Esophagus muscularis mucosa (tissue), 4 donors: ENCODE measurements at regions not wholly inside any gene's neighbourhood (a gene's known extent, or its start where the extent isn't known, plus 50 kb on each side); places are given as distances from the start of the nearest gene placed in this dataset.
A peak's percentile ranks its signal among the peaks of the same experiment; 100 is the strongest.

ENCODE experiments used
- DNase-seq: peaks from one replicate; pipeline ENCODE4 v3.0.0-alpha.2; 2017; ENCODE audit errors: extremely low spot score
- H3K27ac ChIP-seq, 4 donors: fragments of 200-600 bp; sonication (generic); replicated peaks in 1 of 4; 1 replicate in 3 of 4; 2 replicates in 1 of 4; pipeline ENCODE4 v1.5.1; 2016 to 2019; ENCODE audit warnings: mild to moderate bottlenecking in 1 of 4
- H3K27me3 ChIP-seq, 4 donors: fragments of 200-600 bp; sonication (generic); one replicate each; pipeline versions ENCODE4 v1.5.1 to v1.6.0; 2016 to 2019
- H3K36me3 ChIP-seq, 4 donors: fragments of 200-600 bp; sonication (generic); one replicate each; pipeline ENCODE4 v1.5.1; 2016 to 2019
- H3K4me1 ChIP-seq, 4 donors: fragments of 200-600 bp; sonication (generic); one replicate each; pipeline ENCODE4 v1.5.1; 2016 to 2019
- H3K4me3 ChIP-seq, 4 donors: fragments of 200-600 bp; sonication (generic); 1 replicate in 2 of 4; 2 replicates in 2 of 4; pipeline ENCODE4 v1.5.1; 2016 to 2019; ENCODE audit warnings: mild to moderate bottlenecking in 4 of 4, moderate library complexity in 1 of 4
- H3K9me3 ChIP-seq, 4 donors: fragments of 200-600 bp; sonication (generic); 1 replicate in 3 of 4; 2 replicates in 1 of 4; pipeline ENCODE4 v1.5.1; 2016 to 2019
- EP300 ChIP-seq: sonication (generic); formaldehyde crosslinking; IDR thresholded peaks from one replicate; pipeline ENCODE4 v1.6.1; 2017; ENCODE audit warnings: antibody characterized with exemption
- POLR2A ChIP-seq: fragments of 450-650 bp; IDR thresholded peaks from one replicate; pipeline ENCODE4 v1.6.1; 2017; ENCODE audit warnings: antibody characterized with exemption, moderate library complexity, mild to moderate bottlenecking, low read depth
- POLR2AphosphoS5 ChIP-seq, 2 donors: sonication (generic); formaldehyde crosslinking; IDR thresholded peaks; one replicate each; pipeline ENCODE4 v1.6.1; 2017; ENCODE audit warnings: antibody characterized with exemption in 2 of 2
- WGBS: methylation state at CpG from one replicate; pipeline ENCODE4 v1.1.5; 2018; 5-methylcytosine and 5-hydroxymethylcytosine counted together
- intact Hi-C: fragments of 100-400 bp; cut with DNase I; formaldehyde crosslinking; loops from one replicate; pipeline ENCODE4 v1.15.1; 2023
- TF ChIP-seq, protein P1 (sequence below), 3 experiments: fragments of 200-600 bp in 2 of 3; fragments of 450-650 bp in 1 of 3; sonication (generic) in 2 of 3; IDR thresholded peaks; one replicate each; pipeline ENCODE4 v1.5.1; 2017 to 2019; ENCODE audit warnings: antibody characterized with exemption in 3 of 3, mild to moderate bottlenecking in 2 of 3, moderate library complexity in 1 of 3

DNA sequence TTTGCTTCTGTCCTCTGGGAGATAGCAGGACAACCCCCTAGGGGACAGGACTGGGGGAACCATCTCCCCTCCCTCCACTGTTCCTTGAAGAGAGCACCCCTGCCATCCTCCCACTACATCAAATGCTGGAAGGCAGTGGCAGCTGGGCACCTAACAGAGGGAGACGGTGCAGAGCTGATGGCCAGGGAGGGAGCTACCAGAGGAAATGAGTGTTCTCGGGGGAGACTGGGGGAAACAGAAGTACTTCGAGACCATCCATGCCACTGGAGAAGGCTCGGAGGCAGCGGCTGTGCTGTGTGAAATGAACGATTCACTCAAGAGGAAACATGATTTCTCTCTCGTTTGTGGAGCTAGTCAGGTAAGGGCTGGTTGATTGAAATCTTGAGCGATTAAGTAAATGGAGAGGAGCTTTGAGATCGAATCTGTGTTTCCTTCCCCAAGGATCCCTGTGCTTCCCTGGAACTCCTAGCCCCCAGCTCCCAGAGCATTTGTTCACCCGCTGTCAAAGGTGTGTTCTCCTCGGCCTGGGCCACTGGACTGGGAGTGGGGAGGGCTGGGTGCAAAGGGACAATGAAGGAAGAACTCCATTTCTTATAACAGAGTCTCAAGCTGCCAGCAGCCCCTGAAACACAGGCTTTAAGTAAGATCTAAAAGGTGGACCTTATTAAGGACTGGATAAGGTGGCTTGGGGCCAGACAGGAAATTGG lies 261.3 kb upstream of the MOCS1 start:
- no peaks in the 10 kb centered on the region for H3K4me1 ChIP-seq
- intact Hi-C loops = no loop called here
- no peak overlapping the region for H3K4me3 ChIP-seq
- peaks cover 0 to 6% (median 0%) of the 10 kb centered on the region in 4 donors for H3K9me3 ChIP-seq
- no peaks in the 10 kb centered on the region for H3K27me3 ChIP-seq
- H3K36me3 ChIP-seq = no peaks in the 10 kb centered on the region
- no peak overlapping the region for H3K27ac ChIP-seq
- TF ChIP-seq POLR2AphosphoS5 (IDR thresholded peaks at IDR 0.05) (no peak), POLR2A (no peak)
- WGBS = 81% methylated on average over 11 of the region's 11 CpGs
- peak; percentile 90 for DNase-seq

DNA sequence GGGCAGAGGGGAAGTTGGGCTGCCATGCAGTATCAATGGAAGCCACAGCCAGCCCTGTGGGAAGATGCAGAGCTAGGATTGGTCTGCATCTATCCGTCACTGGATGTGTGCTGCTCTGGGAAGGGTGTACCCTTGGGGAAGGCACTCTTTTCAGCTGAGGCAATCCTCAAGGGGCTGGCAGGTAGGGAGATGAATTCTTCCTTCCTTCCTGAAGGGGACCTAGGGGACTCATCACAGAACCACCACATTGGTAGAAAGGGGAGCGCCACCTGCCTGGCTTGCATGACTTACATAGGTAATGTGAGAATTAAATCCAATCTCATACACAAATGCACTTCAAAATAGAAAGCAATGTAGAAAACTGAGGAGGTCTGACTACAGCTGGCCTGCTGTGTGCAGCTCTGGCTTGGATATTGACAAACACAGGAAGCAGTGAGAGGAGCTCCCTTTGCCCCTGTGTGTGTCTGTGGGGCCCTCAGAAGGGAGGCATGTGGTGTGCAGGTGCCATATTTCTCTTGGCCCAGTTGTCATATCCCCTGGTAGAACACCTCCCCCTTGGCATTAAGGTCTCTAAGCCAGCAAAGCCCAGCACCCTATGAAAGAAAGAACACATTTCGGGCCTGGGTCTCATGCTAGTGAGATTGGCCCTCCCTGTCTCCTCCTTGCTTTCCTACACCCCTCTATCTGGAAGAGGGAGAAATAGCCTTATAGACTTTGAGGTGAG lies 260.3 kb upstream of the MOCS1 start:
- 100% methylated on average over 3 of the region's 3 CpGs for WGBS
- Histone ChIP-seq H3K9me3 (no peaks in the 10 kb centered on the region), H3K4me3 (no peak overlapping the region), H3K36me3 (no peaks in the 10 kb centered on the region), H3K27me3 (no peaks in the 10 kb centered on the region), H3K4me1 (no peaks in the 10 kb centered on the region), H3K27ac (no peak overlapping the region)
- DNase-seq = peak; percentile 90
- TF ChIP-seq, protein P1, sequence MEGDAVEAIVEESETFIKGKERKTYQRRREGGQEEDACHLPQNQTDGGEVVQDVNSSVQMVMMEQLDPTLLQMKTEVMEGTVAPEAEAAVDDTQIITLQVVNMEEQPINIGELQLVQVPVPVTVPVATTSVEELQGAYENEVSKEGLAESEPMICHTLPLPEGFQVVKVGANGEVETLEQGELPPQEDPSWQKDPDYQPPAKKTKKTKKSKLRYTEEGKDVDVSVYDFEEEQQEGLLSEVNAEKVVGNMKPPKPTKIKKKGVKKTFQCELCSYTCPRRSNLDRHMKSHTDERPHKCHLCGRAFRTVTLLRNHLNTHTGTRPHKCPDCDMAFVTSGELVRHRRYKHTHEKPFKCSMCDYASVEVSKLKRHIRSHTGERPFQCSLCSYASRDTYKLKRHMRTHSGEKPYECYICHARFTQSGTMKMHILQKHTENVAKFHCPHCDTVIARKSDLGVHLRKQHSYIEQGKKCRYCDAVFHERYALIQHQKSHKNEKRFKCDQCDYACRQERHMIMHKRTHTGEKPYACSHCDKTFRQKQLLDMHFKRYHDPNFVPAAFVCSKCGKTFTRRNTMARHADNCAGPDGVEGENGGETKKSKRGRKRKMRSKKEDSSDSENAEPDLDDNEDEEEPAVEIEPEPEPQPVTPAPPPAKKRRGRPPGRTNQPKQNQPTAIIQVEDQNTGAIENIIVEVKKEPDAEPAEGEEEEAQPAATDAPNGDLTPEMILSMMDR (IDR thresholded peaks at IDR 0.05) = no peak
- TF ChIP-seq POLR2AphosphoS5 (IDR thresholded peaks at IDR 0.05) (no peak), EP300 (no peak), POLR2A (no peak)
- intact Hi-C loops = no loop called here

DNA sequence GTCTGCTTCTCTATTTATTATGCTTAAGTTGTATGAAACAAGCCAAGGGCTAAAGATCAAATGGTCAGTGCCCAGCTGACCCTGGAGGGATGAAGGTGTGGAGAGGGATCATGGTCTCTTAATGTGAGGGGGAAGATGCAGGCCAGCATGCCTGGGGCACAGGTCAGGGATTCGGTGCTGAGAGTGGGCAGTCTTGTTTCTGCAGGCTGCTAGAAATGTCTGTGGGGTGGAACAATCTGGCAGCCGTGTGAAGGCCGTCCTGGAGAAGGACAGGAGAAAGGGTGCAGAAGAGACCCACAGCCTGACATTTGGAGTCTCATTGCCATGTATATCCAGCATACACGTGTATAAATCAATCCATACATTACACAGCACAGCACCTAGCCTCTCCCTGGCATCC lies 258.3 kb upstream of the MOCS1 start:
- TF ChIP-seq POLR2AphosphoS5 (IDR thresholded peaks at IDR 0.05) (no peak), EP300 (no peak), POLR2A (no peak)
- TF ChIP-seq, protein P1 (IDR thresholded peaks at IDR 0.05) = no peak
- no peaks in the 10 kb centered on the region for H3K27me3 ChIP-seq
- H3K36me3 ChIP-seq = no peaks in the 10 kb centered on the region
- WGBS = 82% methylated on average over 4 of the region's 4 CpGs
- no peak overlapping the region for H3K4me3 ChIP-seq
- no peak overlapping the region for H3K27ac ChIP-seq
- no peaks in the 10 kb centered on the region for H3K4me1 ChIP-seq
- H3K9me3 ChIP-seq = no peaks in the 10 kb centered on the region
- intact Hi-C loops = no loop called here
- peak; percentile 72 for DNase-seq

DNA sequence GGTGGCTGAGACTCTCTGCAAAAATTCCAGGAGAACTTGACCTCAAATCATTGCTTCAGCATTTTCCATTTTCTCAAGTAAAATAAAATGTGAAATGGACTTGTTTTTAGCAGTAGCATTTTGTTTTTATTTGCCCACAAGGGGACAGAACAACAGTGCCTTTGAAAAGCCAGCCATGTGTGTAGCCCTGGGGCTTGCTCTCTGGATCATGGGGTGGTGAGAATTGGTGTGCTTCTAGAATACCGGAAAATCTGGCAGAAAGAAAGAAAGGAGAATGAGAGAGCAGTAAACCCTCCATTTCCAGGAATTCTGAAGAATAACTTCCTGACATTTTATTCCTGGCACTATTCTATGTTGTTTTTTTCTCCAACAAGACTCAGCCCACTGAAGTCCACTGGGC lies 254.7 kb upstream of the MOCS1 start:
- Histone ChIP-seq H3K4me3 (no peak overlapping the region), H3K27ac (no peak overlapping the region), H3K4me1 (no peaks in the 10 kb centered on the region), H3K27me3 (no peaks in the 10 kb centered on the region), H3K36me3 (no peaks in the 10 kb centered on the region), H3K9me3 (peaks cover 0 to 6% (median 3%) of the 10 kb centered on the region in 4 donors)
- TF ChIP-seq POLR2AphosphoS5 (IDR thresholded peaks at IDR 0.05) = no peak
- no peak for TF ChIP-seq POLR2A
- WGBS = 69% methylated on average over 1 of the region's 1 CpG
- intact Hi-C loops = no loop called here
- peak; percentile 75 for DNase-seq

DNA sequence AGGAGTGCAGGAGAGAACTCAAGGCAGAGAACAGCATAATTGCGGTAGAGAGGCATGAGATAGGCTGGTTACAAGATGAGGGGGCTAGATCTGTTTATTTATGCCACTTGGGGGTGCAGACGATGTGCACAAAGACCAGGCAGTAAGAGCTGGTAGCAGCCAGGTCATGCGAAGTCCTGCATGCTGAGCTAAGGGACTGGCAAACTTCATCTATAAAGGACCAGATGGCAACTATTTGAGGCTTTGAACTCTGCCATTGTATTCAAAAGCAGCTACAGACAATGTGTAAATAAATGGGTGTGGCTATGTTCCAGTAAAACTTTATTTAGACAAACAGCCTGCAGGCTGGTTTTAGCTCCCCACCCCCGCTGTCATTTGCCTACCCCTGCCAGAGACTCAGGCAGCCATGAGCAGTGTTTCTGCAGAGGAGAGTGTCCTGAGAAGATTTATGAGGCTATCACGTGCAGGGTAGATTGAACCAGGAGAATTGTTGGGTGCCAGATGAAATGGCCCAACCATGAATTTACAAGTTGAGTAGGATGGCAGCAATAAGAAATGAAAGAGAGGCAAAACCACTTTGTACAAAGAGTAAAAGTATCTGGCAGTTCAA lies 253.4 kb upstream of the MOCS1 start:
- Histone ChIP-seq H3K27ac (no peak overlapping the region), H3K36me3 (no peaks in the 10 kb centered on the region), H3K27me3 (no peaks in the 10 kb centered on the region), H3K4me3 (no peak overlapping the region), H3K4me1 (no peaks in the 10 kb centered on the region), H3K9me3 (peaks cover 0 to 15% (median 8%) of the 10 kb centered on the region in 4 donors)
- WGBS = 78% methylated on average over 5 of the region's 5 CpGs
- no peak for TF ChIP-seq POLR2A
- TF ChIP-seq, protein P1 (IDR thresholded peaks at IDR 0.05) = no peak
- TF ChIP-seq POLR2AphosphoS5 (IDR thresholded peaks at IDR 0.05) = no peak
- TF ChIP-seq EP300 = no peak
- intact Hi-C loops = no loop called here
- DNase-seq = no peak
